NCI-H82 (cell line): ENCODE measurements at regions not wholly inside any gene's neighbourhood (a gene's known extent, or its start where the extent isn't known, plus 50 kb on each side); places are given as distances from the start of the nearest gene placed in this dataset.
"Not testable (repeated sequence)": the region's sequence is repeated elsewhere in the genome, so short reads cannot be mapped to it uniquely, and the experiment has no call there.

Experiments
- DNase-seq: peaks from one replicate; lab custom pipeline; 2025; lab: John Stamatoyannopoulos, UW

GRCh38 chr3:174336784-174337183 is 522.4 kb upstream of the NAALADL2 start:
- DNase-seq, result no peak

DNA sequence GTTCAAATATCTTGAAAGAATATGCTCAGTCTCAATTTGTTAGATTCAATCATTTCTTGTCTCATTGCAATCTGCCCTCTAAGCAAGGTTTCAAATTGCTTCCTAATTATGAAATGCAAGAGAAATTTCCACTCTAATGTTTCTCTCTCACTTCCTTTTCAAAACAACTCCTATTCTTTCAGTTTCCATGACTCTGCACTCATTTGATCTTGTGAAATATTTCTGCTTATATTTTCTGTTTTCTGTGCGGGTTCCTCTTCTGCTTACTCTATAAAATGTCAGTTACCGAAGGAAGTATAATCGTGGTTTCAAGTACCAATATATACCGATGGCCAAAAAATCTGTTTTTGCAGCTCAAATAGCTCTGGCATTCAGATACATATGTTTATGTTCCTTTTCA is 521.9 kb upstream of the NAALADL2 start:
- DNase-seq, result no peak

DNA sequence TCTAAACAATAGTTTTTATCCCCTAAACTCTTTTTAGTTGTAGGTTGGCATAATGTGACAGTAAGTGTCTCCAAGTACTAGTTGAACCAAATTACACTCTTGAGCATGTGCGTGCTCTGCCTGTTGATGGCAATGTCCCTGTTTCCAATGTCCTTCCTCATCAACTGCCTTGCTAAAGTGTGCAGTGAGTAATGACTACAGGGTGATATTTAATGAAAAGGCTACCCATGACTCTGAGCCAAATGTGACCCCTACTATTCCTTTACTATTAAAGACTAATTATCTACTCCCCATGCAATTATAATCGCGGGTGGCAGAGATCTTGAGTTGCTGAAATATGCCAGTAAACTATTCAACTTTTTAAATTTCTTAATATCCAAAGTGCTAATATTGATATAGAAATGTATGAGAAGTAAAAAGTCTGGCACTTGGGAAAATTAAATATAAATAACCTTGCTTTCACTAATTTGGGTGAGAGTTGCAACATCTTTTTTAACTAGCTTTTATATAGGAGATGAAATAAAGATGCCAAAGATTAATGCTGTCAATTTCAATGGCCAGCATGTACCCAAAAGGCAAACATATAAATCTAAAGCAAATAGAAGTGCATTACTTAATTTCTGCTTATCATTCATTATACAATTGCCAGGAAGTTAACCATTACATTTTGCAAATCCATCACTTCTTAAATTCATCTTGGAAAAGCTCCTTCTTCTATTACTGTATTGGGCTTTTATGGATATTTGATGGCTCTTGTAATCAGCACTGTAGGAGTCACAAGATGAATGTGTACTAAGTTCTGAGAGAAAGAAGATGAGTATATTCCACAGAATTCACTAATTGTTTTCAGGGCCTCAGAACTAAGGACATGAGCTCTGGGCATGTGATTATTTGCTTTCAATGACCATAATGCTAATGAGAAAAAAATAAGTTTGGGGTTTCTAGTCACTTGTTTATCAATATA is 518.2 kb upstream of the NAALADL2 start:
- no peak for DNase-seq

DNA sequence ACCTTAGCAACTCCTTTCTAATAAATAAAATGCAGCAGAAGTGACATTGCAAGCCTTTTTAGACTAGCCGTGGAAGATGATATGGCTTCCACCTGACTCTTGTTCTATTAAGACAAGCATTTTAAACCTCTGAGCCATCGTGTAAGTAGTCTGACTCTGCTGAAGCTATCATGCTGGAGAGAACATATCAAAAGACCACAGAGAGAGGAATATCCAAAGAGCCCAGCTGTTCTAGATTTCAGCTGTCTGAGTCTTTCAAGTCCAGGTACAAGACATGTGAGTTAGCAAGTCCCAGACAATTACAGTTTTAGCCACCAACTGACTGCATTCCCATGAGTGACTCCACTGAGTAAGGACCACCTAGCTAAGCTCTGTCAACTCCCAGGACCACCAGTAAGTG is 517.0 kb upstream of the NAALADL2 start:
- no peak for DNase-seq

DNA sequence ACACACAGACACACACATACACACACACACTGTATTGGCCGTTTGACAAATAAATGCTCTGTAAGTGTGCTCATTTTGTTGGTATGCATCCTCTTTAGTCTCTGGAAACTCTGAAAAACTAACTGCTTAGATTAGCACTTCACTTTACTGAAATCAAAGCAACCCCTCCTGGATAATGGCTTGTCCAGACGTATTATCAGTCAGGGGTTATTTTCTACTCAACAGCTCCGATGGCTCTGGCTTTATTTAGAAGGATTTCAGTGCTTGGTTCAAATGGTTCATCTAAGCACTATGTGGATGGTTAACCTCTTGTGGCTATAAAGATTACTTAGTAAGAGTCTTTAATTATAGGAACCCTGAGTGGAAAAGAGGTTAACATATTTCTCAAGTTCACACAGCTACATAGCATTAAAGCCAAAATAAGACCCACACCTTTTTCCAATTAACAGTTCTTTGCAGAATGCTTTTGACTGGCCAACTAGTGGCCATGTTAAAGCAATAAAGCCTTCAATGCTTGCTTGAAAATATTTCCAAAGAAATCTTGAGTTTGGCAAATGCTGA is 516.1 kb upstream of the NAALADL2 start:
- no peak for DNase-seq

- no peak for DNase-seq
These were observed 513.0 kb upstream of the NAALADL2 start for GRCh38 chr3:174346141-174346540.

GRCh38 chr3:174346571-174346970 is 512.6 kb upstream of the NAALADL2 start:
- no peak for DNase-seq

DNA sequence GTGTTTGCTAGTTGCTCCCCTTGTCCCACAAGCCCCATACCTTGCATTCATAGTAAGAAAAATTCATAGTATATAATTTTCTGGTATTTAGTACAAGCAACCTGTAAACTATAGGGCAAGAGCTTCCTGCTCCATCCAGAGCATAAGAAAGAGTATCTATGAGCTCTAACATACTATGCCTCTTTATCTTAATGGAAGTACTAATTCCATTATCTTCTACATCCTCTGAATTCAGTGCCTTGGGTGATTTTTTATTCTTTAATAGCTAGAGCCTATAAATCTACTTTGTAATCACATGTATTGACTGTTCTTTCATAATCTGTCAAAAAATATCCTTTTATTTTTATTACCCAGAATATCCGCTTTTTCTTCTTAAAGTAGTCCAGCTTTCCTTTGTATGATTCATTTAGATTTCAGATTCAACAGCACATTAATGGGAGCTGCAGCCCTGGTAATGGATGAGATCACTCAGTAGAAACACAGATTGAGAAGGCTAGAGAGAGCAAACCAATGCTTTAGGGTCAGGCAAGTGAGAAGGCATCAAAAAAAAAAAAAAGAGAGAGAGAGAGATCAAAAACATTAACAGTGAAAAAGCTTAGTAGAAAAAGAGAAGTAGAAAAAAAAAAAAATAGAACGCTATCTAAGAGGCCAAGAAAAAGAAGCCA is 511.5 kb upstream of the NAALADL2 start:
- DNase-seq, result no peak

- no peak for DNase-seq
These were observed 506.9 kb upstream of the NAALADL2 start for GRCh38 chr3:174352227-174352626.

DNA sequence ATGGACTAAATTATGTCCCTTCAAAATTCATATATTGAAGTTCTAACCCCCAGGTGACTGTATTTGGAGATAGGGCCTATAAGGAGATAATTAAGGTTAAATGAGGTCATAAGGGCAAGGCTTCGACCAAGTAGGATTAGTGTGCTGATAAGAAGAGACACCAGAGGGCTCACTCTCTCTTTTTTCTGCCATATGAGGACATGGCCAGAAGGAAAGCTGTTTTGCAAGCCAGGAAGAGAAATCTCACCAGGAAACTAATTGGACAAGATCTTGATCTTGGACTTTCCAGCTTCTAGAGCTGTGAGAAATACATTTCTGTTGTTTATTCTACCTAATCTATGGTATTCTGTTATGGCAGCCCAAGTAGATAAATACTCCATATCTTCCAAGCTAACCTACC is 503.6 kb upstream of the NAALADL2 start:
- DNase-seq, result peak; percentile 74

- no peak for DNase-seq
These were observed 502.5 kb upstream of the NAALADL2 start for GRCh38 chr3:174356596-174356995.

DNA sequence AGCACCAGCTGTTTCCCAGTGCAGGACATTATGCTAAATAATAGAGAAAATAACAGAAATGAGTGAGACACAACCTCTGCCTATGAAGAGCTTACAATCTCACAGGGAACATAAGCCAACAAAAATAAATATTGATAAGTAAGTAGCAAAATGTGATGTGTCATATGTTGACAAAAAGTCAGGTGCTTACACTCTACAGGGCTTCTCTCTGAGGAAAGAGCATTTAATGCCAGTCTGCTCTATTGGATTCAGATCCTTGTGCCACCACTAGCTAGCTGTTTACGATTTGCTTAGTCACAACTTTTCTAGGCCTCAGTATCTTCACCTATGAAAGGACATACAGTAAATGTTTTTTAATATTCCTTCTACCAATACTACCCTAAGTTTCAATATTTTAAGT is 500.9 kb upstream of the NAALADL2 start:
- no peak for DNase-seq

DNA sequence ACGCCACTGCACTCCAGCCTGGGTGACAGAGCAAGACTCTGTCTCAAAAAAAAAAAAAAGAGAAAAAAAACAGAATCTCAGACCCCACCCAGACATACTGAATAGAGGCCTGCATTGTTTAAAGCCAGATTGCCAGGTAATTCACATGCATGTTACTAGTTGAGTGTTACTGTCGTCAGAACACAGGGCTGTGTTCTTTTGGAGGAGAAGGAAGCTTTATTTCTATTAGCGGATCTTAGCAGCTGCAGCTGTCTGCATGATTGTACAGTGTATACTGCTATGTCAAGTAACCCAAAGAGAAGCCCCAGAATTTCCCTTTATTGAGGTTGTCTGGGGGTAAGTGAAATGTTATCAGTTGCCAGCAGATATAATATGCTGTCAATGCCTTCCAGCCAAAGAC is 496.6 kb upstream of the NAALADL2 start:
- DNase-seq, result no peak

- no peak for DNase-seq
These were observed 495.9 kb upstream of the NAALADL2 start for GRCh38 chr3:174363256-174363655.

GRCh38 chr3:174365796-174366195 is 493.3 kb upstream of the NAALADL2 start:
- DNase-seq, result no peak

DNA sequence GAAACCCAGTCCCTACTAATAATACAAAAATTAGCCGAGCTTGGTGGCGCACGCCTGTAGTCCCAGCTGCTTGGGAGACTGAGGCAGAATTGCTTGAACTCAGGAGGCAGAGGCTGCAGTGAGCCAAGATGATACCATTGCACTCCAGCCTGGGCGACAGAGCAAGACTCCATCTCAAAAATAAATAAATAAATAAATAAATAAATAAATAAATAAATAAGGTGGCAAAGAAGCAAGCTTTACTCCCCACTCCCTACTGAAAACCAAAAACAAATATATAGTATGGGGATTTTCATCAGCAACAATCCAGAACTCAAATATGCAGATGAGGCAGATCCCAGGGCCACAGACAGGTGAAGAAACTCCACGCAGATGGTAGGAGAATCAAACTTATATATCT is 492.2 kb upstream of the NAALADL2 start:
- not testable (repeated sequence) for DNase-seq

GRCh38 chr3:174376346-174376745 is 482.8 kb upstream of the NAALADL2 start:
- DNase-seq, result no peak

GRCh38 chr3:174377096-174377495 is 482.0 kb upstream of the NAALADL2 start:
- no peak for DNase-seq

DNA sequence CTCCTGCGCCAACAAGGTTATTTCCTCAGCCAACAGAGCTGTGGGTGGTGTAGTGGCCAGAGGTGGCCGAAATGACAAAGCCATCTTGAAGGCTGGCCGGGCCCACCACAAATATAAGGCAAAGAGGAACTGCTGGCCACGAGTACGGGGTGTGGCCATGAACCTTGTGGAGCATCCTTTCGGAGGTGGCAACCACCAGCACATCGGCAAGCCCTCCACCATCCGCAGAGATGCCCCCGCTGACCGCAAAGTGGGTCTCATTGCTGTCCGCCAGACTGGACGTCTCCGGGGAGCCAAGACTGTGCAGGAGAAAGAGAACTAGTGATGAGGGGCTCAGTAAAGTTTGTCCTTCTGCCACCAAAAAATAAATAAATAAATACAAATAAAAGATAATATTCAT is 481.4 kb upstream of the NAALADL2 start:
- DNase-seq, result no peak

GRCh38 chr3:174382878-174383277 is 476.3 kb upstream of the NAALADL2 start:
- DNase-seq, result no peak

- DNase-seq, result no peak
These were observed 471.4 kb upstream of the NAALADL2 start for GRCh38 chr3:174387736-174388135.

DNA sequence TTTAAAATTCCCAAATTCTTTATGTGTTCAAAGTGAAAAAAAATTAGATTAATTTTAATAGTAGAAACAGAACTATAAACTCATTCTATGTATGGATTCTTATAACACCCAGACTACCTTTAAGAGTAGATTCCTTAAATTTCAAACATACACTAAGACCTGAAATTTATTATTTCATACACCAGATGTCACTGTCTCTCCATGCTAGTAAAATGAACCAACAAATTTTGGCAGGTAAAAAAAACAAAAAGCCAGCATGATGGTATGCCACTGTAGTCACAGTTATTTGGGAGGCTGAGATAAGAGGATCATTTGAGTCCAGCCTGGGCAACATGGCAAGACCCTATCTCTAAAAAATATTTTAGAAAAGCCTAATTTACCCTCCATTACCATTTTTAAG is 461.3 kb upstream of the NAALADL2 start:
- DNase-seq, result peak; percentile 37

GRCh38 chr3:174398761-174399160 is 460.4 kb upstream of the NAALADL2 start:
- no peak for DNase-seq
